AG09309 (cell line): ENCODE measurements at regions not wholly inside any gene's neighbourhood (a gene's known extent, or its start where the extent isn't known, plus 50 kb on each side); places are given as distances from the start of the nearest gene placed in this dataset.

ENCODE experiments used
- DNase-seq: peaks from one replicate; pipeline ENCODE4 v3.0.0-alpha.2; 2010; ENCODE audit warnings: low read depth
- H3K4me3 ChIP-seq: 2 replicates; pipeline ENCODE4 v1.5.1; 2011; ENCODE audit warnings: mild to moderate bottlenecking, low read depth, low read length, moderate library complexity; ENCODE audit not compliant: control insufficient read depth
- TF ChIP-seq, protein P1 (sequence below): IDR thresholded peaks from 2 replicates; pipeline ENCODE4 v1.5.1; 2011; ENCODE audit warnings: mild to moderate bottlenecking, low read depth, low read length, inconsistent platforms; ENCODE audit not compliant: insufficient read depth, control insufficient read depth; ENCODE audit errors: missing control alignments

GRCh38 chr10:118918587-118918986 lies 110.9 kb upstream of the NANOS1 start:
- DNase-seq = no peak
- TF ChIP-seq, protein P1, sequence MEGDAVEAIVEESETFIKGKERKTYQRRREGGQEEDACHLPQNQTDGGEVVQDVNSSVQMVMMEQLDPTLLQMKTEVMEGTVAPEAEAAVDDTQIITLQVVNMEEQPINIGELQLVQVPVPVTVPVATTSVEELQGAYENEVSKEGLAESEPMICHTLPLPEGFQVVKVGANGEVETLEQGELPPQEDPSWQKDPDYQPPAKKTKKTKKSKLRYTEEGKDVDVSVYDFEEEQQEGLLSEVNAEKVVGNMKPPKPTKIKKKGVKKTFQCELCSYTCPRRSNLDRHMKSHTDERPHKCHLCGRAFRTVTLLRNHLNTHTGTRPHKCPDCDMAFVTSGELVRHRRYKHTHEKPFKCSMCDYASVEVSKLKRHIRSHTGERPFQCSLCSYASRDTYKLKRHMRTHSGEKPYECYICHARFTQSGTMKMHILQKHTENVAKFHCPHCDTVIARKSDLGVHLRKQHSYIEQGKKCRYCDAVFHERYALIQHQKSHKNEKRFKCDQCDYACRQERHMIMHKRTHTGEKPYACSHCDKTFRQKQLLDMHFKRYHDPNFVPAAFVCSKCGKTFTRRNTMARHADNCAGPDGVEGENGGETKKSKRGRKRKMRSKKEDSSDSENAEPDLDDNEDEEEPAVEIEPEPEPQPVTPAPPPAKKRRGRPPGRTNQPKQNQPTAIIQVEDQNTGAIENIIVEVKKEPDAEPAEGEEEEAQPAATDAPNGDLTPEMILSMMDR = no peak

GRCh38 chr10:118920206-118920605 lies 109.3 kb upstream of the NANOS1 start:
- TF ChIP-seq, protein P1 = no peak
- no peak overlapping the region for H3K4me3 ChIP-seq
- DNase-seq = no peak

More at GRCh38 chr10:118918587-118918986, 110.9 kb upstream of the NANOS1 start:
- H3K4me3 ChIP-seq = no peak overlapping the region

DNA sequence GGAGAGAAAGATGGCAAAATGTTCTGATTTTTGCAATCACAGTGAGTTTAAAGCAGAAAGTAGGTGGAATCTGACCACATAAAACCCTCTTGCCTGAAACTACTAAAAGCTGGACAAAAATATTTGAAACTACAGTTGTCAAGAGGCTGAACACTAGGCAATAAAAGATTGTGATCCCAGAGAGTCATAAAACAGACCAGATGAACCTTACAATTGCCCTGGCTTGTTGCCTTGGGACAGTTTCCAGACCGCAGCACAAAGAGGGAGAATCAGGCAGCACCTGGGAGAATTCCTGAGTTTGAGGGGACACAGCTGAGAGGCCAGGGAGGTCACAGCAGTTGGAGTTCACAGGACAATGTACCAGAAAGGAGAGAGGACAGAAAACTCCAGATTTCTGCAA lies 107.3 kb upstream of the NANOS1 start:
- TF ChIP-seq, protein P1 = no peak

DNA sequence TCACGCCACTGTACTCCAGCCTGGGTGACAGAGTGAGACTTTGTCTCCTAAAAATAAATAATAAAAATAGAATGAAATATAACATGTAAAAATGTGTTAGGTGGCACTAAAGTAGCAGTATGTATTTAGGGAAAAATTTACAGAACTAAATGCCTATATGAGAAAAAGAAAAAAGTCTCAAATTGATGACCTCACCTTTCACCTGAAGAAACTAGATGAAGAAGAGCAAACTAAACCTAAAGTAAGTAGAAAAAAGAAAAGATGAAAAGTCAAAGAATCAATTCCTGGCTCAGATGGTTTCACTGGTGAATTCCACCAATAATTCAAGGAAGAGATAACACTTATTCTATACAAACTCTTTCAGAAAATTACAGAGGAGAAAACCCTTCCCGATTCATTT lies 106.5 kb upstream of the NANOS1 start:
- no peak overlapping the region for H3K4me3 ChIP-seq
- TF ChIP-seq, protein P1 = no peak
- no peak for DNase-seq

More for the DNA sequence above, 107.3 kb upstream of the NANOS1 start:
- DNase-seq = no peak
- no peak overlapping the region for H3K4me3 ChIP-seq

GRCh38 chr10:118924493-118924892 lies 105.0 kb upstream of the NANOS1 start:
- TF ChIP-seq, protein P1 = no peak
- DNase-seq = no peak
- H3K4me3 ChIP-seq = no peak overlapping the region

DNA sequence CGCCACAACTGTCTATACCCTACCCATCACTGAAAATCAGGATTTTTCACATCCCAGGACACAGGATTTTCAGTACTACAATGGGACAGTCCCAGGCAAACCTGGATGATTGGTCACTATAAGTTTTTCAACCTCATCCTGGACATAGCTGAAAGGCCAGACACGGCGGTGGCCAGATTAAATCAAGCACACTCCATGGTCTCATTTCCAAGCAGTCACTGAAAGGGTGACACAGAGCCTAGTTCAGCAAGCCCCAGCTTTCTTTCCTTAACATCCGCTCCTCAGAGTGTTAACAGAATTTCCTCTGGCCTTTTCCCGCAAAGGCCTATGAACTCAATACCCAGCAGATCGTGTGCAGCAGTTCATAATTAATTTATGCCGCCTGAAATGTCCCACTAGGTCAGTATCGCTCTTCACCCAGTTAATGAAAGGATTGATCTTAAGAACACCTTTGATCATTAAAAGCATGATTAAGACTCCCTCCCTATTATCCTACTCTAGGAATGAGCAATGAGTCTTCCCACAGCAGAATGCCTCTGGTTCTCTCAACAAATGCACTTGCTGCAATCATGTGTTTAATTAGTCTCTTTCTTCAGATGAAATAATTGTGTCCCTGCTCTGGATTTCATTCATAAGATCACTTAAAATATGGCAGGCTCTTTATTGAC lies 104.0 kb upstream of the NANOS1 start:
- H3K4me3 ChIP-seq = no peak overlapping the region
- DNase-seq = no peak
- TF ChIP-seq, protein P1 = no peak

- no peak for DNase-seq
- TF ChIP-seq, protein P1 = no peak
- no peak overlapping the region for H3K4me3 ChIP-seq
Observed at GRCh38 chr10:118926072-118926417, 103.5 kb upstream of the NANOS1 start.
